ENCODE measurements at regions not wholly inside any gene's neighbourhood (a gene's known extent, or its start where the extent isn't known, plus 50 kb on each side); places are given as distances from the start of the nearest gene placed in this dataset.

DNA sequence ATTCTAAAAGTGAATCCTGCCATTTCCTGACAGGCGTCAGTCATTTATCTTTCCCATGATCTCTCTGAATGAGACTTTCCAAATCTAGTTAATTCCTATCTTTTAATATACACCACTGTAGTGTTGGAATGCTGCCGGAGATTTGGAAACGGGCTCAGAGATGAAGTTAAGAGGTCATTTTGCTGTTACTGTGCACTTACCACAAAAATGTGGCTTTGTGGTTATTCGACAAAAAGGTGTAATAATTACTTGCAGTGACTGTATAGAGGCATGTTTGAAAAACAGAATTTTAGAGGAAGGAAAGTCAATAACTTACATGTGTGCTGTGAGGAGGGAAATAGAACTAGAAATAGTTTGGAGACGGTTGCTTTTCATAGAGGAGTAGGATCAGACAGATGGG, 460.2 kb upstream of the BTBD3 start:
- TF ChIP-seq CTCF (conservative IDR thresholded peaks at IDR 0.05) (no peak), EZH2 (IDR thresholded peaks at IDR 0.05; ENCODE audit: low read depth) (no peak)
